Gastrocnemius medialis (tissue), 4 donors: ENCODE measurements at regions not wholly inside any gene's neighbourhood (a gene's known extent, or its start where the extent isn't known, plus 50 kb on each side); places are given as distances from the start of the nearest gene placed in this dataset.

Experiments
- ATAC-seq, 2 donors: fragments of 150-250 bp; one replicate each; pipeline ENCODE4 v1.9.1; 2016
- DNase-seq, 2 donors: peaks; one replicate each; pipeline ENCODE4 v3.0.0-alpha.2; 2019
- H3K27ac ChIP-seq, 4 donors: fragments of 200-600 bp; sonication (generic); 1 replicate in 1 of 4; 2 replicates in 3 of 4; pipeline ENCODE4 v1.5.1; 2016 to 2018; ENCODE audit warnings: mild to moderate bottlenecking in 2 of 4, moderate library complexity in 1 of 4
- H3K27me3 ChIP-seq, 3 donors: fragments of 200-600 bp; sonication (generic) in 2 of 3; 1 replicate in 1 of 3; 2 replicates in 2 of 3; pipeline versions ENCODE4 v1.5.1 to v1.6.0; 2016 to 2019; ENCODE audit warnings: mild to moderate bottlenecking in 1 of 3, moderate library complexity in 1 of 3
- H3K36me3 ChIP-seq, 2 donors: fragments of 200-600 bp; sonication (generic) in 1 of 2; one replicate each; pipeline ENCODE4 v1.5.1; 2017 to 2018
- H3K4me1 ChIP-seq, 2 donors: fragments of 200-600 bp; sonication (generic) in 1 of 2; one replicate each; pipeline ENCODE4 v1.5.1; 2016 to 2017; ENCODE audit warnings: mild to moderate bottlenecking in 2 of 2
- H3K4me3 ChIP-seq, 4 donors: fragments of 200-600 bp; sonication (generic) in 3 of 4; 1 replicate in 1 of 4; 2 replicates in 3 of 4; pipeline ENCODE4 v1.5.1; 2016 to 2019; ENCODE audit warnings: mild to moderate bottlenecking in 2 of 4
- H3K9me3 ChIP-seq, 3 donors: fragments of 200-600 bp; sonication (generic) in 2 of 3; 1 replicate in 1 of 3; 2 replicates in 2 of 3; pipeline ENCODE4 v1.5.1; 2016 to 2019
- CTCF ChIP-seq, 5 experiments: fragments of 450-650 bp in 3 of 5; fragments of 200-600 bp in 2 of 5; sonication (generic) in 2 of 5; IDR thresholded peaks in 4 of 5; conservative IDR thresholded peaks in 1 of 5; 1 replicate in 4 of 5; 2 replicates in 1 of 5; pipeline ENCODE4 v1.5.1; 2016 to 2019; ENCODE audit warnings: antibody characterized with exemption in 5 of 5, mild to moderate bottlenecking in 3 of 5, moderate library complexity in 3 of 5
- POLR2A ChIP-seq, 2 donors: fragments of 450-650 bp; IDR thresholded peaks; one replicate each; pipeline ENCODE4 v1.6.1; 2017; ENCODE audit warnings: antibody characterized with exemption in 2 of 2, mild to moderate bottlenecking in 2 of 2, moderate library complexity in 2 of 2
- in situ Hi-C, 4 donors: fragments of 200-750 bp; cut with MboI; loops; one replicate each; pipeline versions ENCODE4 v1.15.0 to v1.8.0; 2017; ENCODE audit warnings: low sequenced_read_pairs in 4 of 4
- intact Hi-C: fragments of 100-400 bp; cut with DNase I; formaldehyde crosslinking; loops from one replicate; pipeline ENCODE4 v1.15.1; 2023; ENCODE audit warnings: low total_unique reads

GRCh38 chr20:52763321-52763853 is 208.8 kb upstream of the TSHZ2 start:
- H3K4me1 ChIP-seq = no peaks in the 10 kb centered on the region
- intact Hi-C loops (no loop called here), in situ Hi-C loops (no loop called here)
- no peaks in the 10 kb centered on the region for H3K27me3 ChIP-seq
- no peak overlapping the region for H3K27ac ChIP-seq
- no peaks in the 10 kb centered on the region for H3K36me3 ChIP-seq
- H3K9me3 ChIP-seq = no peaks in the 10 kb centered on the region
- no peak for ATAC-seq
- H3K4me3 ChIP-seq = no peak overlapping the region
- DNase-seq = no peak
- TF ChIP-seq POLR2A (IDR thresholded peaks at IDR 0.05) = no peak
- no peak for TF ChIP-seq CTCF (IDR thresholded peaks at IDR 0.05 in 4 of 5, conservative IDR thresholded peaks at IDR 0.05 in 1 of 5)

- Histone ChIP-seq H3K27ac (no peak overlapping the region), H3K4me3 (no peak overlapping the region), H3K9me3 (no peaks in the 10 kb centered on the region), H3K36me3 (no peaks in the 10 kb centered on the region), H3K4me1 (no peaks in the 10 kb centered on the region), H3K27me3 (no peaks in the 10 kb centered on the region)
- DNase-seq = no peak
- in situ Hi-C loops (no loop called here), intact Hi-C loops (no loop called here)
- ATAC-seq = no peak
- no peak for TF ChIP-seq POLR2A (IDR thresholded peaks at IDR 0.05)
These were observed 210.3 kb upstream of the TSHZ2 start for GRCh38 chr20:52761867-52762266.

GRCh38 chr20:52760791-52761190 is 211.4 kb upstream of the TSHZ2 start:
- Histone ChIP-seq H3K9me3 (no peaks in the 10 kb centered on the region), H3K4me1 (no peaks in the 10 kb centered on the region), H3K27ac (no peak overlapping the region), H3K4me3 (no peak overlapping the region), H3K36me3 (no peaks in the 10 kb centered on the region), H3K27me3 (no peaks in the 10 kb centered on the region)
- TF ChIP-seq CTCF (IDR thresholded peaks at IDR 0.05 in 4 of 5, conservative IDR thresholded peaks at IDR 0.05 in 1 of 5) = no peak
- no peak for TF ChIP-seq POLR2A (IDR thresholded peaks at IDR 0.05)
- no peak for ATAC-seq
- no peak for DNase-seq
- in situ Hi-C loops = no loop called here
- intact Hi-C loops = no loop called here

- ATAC-seq (no peak), DNase-seq (no peak)
- Histone ChIP-seq H3K36me3 (no peaks in the 10 kb centered on the region), H3K9me3 (no peaks in the 10 kb centered on the region), H3K27ac (no peak overlapping the region), H3K27me3 (no peaks in the 10 kb centered on the region), H3K4me3 (no peak overlapping the region), H3K4me1 (no peaks in the 10 kb centered on the region)
- intact Hi-C loops (no loop called here), in situ Hi-C loops (no loop called here)
- TF ChIP-seq CTCF (IDR thresholded peaks at IDR 0.05 in 4 of 5, conservative IDR thresholded peaks at IDR 0.05 in 1 of 5) (no peak), POLR2A (IDR thresholded peaks at IDR 0.05) (no peak)
These were observed 214.7 kb upstream of the TSHZ2 start for GRCh38 chr20:52757411-52757810.

GRCh38 chr20:52755744-52756143 is 216.4 kb upstream of the TSHZ2 start:
- H3K9me3 ChIP-seq = no peaks in the 10 kb centered on the region
- ATAC-seq = no peak
- intact Hi-C loops = no loop called here
- H3K27me3 ChIP-seq = no peaks in the 10 kb centered on the region
- H3K27ac ChIP-seq = no peak overlapping the region
- DNase-seq = no peak
- no peak overlapping the region for H3K4me3 ChIP-seq
- in situ Hi-C loops = no loop called here
- H3K4me1 ChIP-seq = no peaks in the 10 kb centered on the region
- no peaks in the 10 kb centered on the region for H3K36me3 ChIP-seq
- TF ChIP-seq POLR2A (IDR thresholded peaks at IDR 0.05) = no peak
- no peak for TF ChIP-seq CTCF (IDR thresholded peaks at IDR 0.05 in 4 of 5, conservative IDR thresholded peaks at IDR 0.05 in 1 of 5)
